Transverse colon (tissue), 4 donors: ENCODE measurements at regions not wholly inside any gene's neighbourhood (a gene's known extent, or its start where the extent isn't known, plus 50 kb on each side); places are given as distances from the start of the nearest gene placed in this dataset.

Experiments used
- DNase-seq: peaks from one replicate; pipeline ENCODE4 v3.0.0-alpha.2; 2019
- H3K27ac ChIP-seq, 4 donors: fragments of 200-600 bp; sonication (generic); 2 replicates each; pipeline ENCODE4 v1.5.1; 2016 to 2018; ENCODE audit warnings: inconsistent platforms in 4 of 4
- H3K27me3 ChIP-seq: fragments of 200-600 bp; sonication (generic); 2 replicates; pipeline ENCODE4 v1.5.1; 2017; ENCODE audit warnings: inconsistent platforms
- H3K36me3 ChIP-seq, 4 donors: fragments of 200-600 bp; sonication (generic); 2 replicates each; pipeline ENCODE4 v1.5.1; 2017 to 2019; ENCODE audit warnings: inconsistent platforms in 4 of 4
- H3K4me1 ChIP-seq, 4 donors: fragments of 200-600 bp; sonication (generic); 2 replicates each; pipeline ENCODE4 v1.5.1; 2017 to 2020; ENCODE audit warnings: inconsistent platforms in 4 of 4
- H3K4me3 ChIP-seq, 4 donors: fragments of 200-600 bp; sonication (generic); 1 replicate in 1 of 4; 2 replicates in 3 of 4; pipeline versions ENCODE4 v1.5.1 to v1.6.1; 2017 to 2019; ENCODE audit warnings: inconsistent platforms in 4 of 4
- H3K9me3 ChIP-seq, 2 donors: fragments of 200-600 bp; sonication (generic); 2 replicates each; pipeline ENCODE4 v1.5.1; 2017 to 2019; ENCODE audit warnings: inconsistent platforms in 2 of 2
- EP300 ChIP-seq: sonication (generic); formaldehyde crosslinking; IDR thresholded peaks from one replicate; pipeline ENCODE4 v1.6.1; 2017; ENCODE audit warnings: antibody characterized with exemption, low read depth
- POLR2A ChIP-seq: fragments of 450-650 bp; IDR thresholded peaks from one replicate; pipeline ENCODE4 v1.6.1; 2016; ENCODE audit warnings: antibody characterized with exemption, mild to moderate bottlenecking, moderate library complexity
- POLR2AphosphoS5 ChIP-seq, 3 donors: sonication (generic); formaldehyde crosslinking; IDR thresholded peaks; one replicate each; pipeline ENCODE4 v1.6.1; 2016; ENCODE audit warnings: antibody characterized with exemption in 3 of 3
- WGBS, 2 donors: methylation state at CpG; one replicate each; pipeline ENCODE4 v1.1.5; 2018; ENCODE audit warnings: low coverage in 1 of 2; 5-methylcytosine and 5-hydroxymethylcytosine counted together
- in situ Hi-C, 4 donors: fragments of 200-750 bp; cut with MboI; loops; one replicate each; pipeline versions ENCODE4 v1.15.0 to v1.15.1; 2017; ENCODE audit warnings: low sequenced_read_pairs in 3 of 4, low pct_ligation_motif_present in 1 of 4, low pct_unique_long_range_greater_than_20kb in 1 of 4
- intact Hi-C: fragments of 100-400 bp; cut with DNase I; formaldehyde crosslinking; loops from one replicate; pipeline ENCODE4 v1.15.1; 2023; ENCODE audit warnings: low total_unique reads
- TF ChIP-seq, protein P1 (sequence below), 5 experiments: fragments of 200-600 bp in 3 of 5; fragments of 450-650 bp in 2 of 5; sonication (generic) in 3 of 5; IDR thresholded peaks; 1 replicate in 2 of 5; 2 replicates in 3 of 5; pipeline ENCODE4 v1.5.1; 2016 to 2017; ENCODE audit warnings: antibody characterized with exemption in 5 of 5, inconsistent platforms in 3 of 5, mild to moderate bottlenecking in 2 of 5, moderate library complexity in 1 of 5

DNA sequence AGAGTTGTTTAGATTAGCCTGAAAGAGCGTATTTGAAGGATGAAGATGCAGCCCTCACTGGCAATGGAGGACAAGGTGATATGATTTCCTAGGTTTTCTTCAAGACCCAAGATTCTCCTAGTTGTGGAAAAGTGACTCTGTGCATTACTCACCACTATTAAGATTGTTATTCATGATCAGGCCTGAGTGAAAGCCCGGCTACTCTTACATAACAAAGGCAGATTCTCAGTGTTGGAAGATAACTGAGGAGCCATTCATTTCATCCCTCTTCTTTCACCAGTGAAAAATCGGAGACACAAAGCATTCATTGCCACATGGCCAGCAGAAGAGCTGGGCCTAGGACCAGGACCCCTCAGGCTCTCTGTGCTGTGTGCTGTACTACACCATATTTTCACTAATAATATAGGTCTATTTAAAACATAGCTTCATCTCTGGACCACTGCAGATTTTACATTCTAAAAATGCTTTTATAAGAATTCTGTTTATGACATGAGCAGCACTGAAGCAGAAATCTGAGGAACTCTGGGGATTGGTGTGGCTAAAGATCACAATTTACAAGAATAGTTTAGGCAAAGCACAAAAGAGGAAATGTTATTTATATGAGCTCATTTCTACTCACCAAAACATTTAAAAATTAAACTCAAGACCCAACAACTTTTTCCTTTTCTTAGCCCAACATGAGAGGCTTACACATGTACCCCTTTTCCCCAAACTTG lies 181.9 kb upstream of the CCN2 start:
- no peak for DNase-seq
- H3K36me3 ChIP-seq: no peaks in the 10 kb centered on the region
- 64 to 95% methylated on average over 3 of the region's 3 CpGs for WGBS, 2 donors
- in situ Hi-C loops: no loop called here
- intact Hi-C loops: no loop called here
- peak overlapping the region; percentile 75 to 85 (median 82) for H3K27ac ChIP-seq
- TF ChIP-seq, protein P1, sequence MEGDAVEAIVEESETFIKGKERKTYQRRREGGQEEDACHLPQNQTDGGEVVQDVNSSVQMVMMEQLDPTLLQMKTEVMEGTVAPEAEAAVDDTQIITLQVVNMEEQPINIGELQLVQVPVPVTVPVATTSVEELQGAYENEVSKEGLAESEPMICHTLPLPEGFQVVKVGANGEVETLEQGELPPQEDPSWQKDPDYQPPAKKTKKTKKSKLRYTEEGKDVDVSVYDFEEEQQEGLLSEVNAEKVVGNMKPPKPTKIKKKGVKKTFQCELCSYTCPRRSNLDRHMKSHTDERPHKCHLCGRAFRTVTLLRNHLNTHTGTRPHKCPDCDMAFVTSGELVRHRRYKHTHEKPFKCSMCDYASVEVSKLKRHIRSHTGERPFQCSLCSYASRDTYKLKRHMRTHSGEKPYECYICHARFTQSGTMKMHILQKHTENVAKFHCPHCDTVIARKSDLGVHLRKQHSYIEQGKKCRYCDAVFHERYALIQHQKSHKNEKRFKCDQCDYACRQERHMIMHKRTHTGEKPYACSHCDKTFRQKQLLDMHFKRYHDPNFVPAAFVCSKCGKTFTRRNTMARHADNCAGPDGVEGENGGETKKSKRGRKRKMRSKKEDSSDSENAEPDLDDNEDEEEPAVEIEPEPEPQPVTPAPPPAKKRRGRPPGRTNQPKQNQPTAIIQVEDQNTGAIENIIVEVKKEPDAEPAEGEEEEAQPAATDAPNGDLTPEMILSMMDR (IDR thresholded peaks at IDR 0.05): no peak
- TF ChIP-seq POLR2A (no peak), EP300 (no peak), POLR2AphosphoS5 (IDR thresholded peaks at IDR 0.05) (no peak)
- no peaks in the 10 kb centered on the region for H3K9me3 ChIP-seq
- peaks cover 0 to 31% (median 14%) of the 10 kb centered on the region in 4 donors for H3K4me1 ChIP-seq
- H3K27me3 ChIP-seq: no peaks in the 10 kb centered on the region
- H3K4me3 ChIP-seq: no peak overlapping the region

DNA sequence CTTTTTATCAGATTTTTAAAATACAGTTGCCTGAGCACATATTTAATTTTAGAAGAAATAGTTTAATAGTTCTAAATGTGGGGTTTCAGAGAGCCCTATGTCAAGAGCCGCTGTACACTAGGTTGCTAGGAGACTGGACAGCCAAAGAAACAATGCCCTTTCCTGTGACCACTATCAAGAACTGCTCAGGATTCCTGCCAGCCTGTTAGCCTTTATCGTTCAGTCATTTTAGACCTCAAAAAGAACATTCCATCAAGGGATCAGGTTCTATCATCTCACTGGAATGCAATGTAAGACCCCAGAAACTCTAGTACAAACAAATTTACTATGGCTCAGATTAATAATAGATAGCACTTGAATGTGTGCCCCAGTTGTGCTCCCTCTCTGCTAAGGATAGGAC lies 181.2 kb upstream of the CCN2 start:
- Histone ChIP-seq H3K4me1 (peaks cover 0 to 31% (median 14%) of the 10 kb centered on the region in 4 donors), H3K9me3 (no peaks in the 10 kb centered on the region), H3K36me3 (no peaks in the 10 kb centered on the region), H3K4me3 (no peak overlapping the region), H3K27me3 (no peaks in the 10 kb centered on the region), H3K27ac (peak overlapping the region; percentile 75 to 85 (median 82))
- intact Hi-C loops (no loop called here), in situ Hi-C loops (no loop called here)
- no peak for DNase-seq
- no peak for TF ChIP-seq POLR2AphosphoS5 (IDR thresholded peaks at IDR 0.05)
- 62 to 72% methylated on average over 2 of the region's 2 CpGs for WGBS, 2 donors

DNA sequence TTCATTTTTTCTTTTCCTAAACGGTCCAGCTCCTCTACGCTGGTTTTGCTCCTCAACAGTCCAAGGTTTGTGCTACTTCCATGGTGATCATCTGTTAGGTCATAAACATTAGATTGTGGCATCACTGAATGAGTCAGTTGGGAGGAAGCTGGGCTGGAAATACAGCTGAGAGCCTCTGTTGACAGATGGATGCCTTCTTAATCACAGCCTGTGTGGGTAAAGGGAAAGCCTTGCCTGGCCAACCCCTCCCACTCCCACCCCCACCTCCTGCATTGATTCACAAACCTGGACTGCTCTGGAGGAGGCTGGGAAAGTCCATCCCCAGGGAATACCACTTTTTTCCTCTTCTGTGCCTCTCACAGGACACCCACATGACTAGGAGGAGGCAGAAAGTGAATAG lies 180.6 kb upstream of the CCN2 start:
- Histone ChIP-seq H3K4me1 (peaks cover 0 to 31% (median 14%) of the 10 kb centered on the region in 4 donors), H3K9me3 (no peaks in the 10 kb centered on the region), H3K36me3 (no peaks in the 10 kb centered on the region), H3K4me3 (no peak overlapping the region), H3K27me3 (no peaks in the 10 kb centered on the region), H3K27ac (peak overlapping the region; percentile 75 to 85 (median 82))
- 21 to 35% methylated on average over 2 of the region's 2 CpGs for WGBS, 2 donors
- DNase-seq: no peak
- TF ChIP-seq POLR2AphosphoS5 (IDR thresholded peaks at IDR 0.05) (peak; percentile 34 to 48 (median 39)), EP300 (no peak)
- in situ Hi-C loops: no loop called here
- intact Hi-C loops: no loop called here

DNA sequence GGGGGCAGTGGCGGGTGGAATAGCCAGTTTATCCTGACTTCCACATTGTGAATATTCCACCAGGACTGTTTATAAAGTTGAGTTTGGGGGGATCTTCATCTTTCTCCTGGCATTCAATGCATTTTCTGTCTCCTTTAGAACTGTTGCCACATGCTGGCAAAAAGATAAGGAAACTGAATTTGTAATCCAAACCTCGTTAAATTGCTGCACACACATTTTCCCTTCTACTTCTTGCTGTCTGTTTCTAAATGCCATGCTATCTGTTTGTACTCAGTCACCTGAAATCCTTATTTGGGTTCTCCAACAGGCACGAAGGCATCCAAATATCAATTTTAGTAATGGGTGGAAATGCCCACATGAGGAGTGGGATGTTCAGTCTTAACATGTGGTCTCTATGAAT lies 180.2 kb upstream of the CCN2 start:
- no peaks in the 10 kb centered on the region for H3K27me3 ChIP-seq
- no peak for DNase-seq
- no peak overlapping the region for H3K4me3 ChIP-seq
- in situ Hi-C loops: no loop called here
- TF ChIP-seq POLR2A (no peak), EP300 (no peak), POLR2AphosphoS5 (IDR thresholded peaks at IDR 0.05) (no peak)
- TF ChIP-seq, protein P1 (IDR thresholded peaks at IDR 0.05): no peak
- peak overlapping the region; percentile 75 to 85 (median 82) for H3K27ac ChIP-seq
- no peaks in the 10 kb centered on the region for H3K36me3 ChIP-seq
- intact Hi-C loops: no loop called here
- no peaks in the 10 kb centered on the region for H3K9me3 ChIP-seq
- peaks cover 0 to 31% (median 14%) of the 10 kb centered on the region in 4 donors for H3K4me1 ChIP-seq
- WGBS, 2 donors: 33 to 41% methylated on average over 2 to 3 of the region's 3 CpGs

DNA sequence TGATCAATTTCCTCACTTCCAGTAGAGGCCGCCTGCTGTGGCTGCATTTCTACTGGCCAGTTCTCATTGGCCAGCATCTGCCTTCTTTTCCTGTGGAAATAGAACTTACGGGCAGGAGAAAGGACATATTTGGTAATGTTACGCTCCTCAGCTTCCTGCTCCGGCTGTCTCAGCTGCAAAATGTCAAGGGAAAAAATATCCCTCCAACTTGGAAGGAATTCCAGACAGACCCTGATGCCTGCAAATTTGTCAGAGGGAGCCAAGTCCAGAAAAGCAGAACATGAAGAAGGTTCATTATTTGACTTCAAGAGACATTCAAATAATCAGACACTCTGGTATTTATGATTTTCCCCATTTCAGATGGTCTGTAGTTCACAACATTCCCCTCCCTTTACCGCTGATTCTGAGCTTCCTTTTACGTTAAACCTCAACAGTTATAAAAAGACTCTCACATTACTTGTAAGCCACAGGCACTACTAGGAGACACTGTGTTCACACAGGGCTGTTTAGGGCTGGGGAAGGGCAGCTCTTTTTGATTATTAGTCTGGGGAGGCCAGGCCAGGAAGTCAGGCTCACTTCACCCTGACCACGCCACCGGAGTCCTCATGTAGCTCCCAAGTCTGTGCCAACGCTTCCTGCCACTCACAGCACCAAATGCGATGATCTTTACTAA lies 179.6 kb upstream of the CCN2 start:
- Histone ChIP-seq H3K27ac (peak overlapping the region; percentile 75 to 85 (median 82)), H3K4me3 (no peak overlapping the region), H3K36me3 (no peaks in the 10 kb centered on the region), H3K9me3 (no peaks in the 10 kb centered on the region), H3K27me3 (no peaks in the 10 kb centered on the region), H3K4me1 (peaks cover 0 to 31% (median 14%) of the 10 kb centered on the region in 4 donors)
- intact Hi-C loops (no loop called here), in situ Hi-C loops (no loop called here)
- WGBS, 2 donors: 44 to 65% methylated on average over 2 to 10 of the region's 10 CpGs
- TF ChIP-seq POLR2A (no peak), POLR2AphosphoS5 (IDR thresholded peaks at IDR 0.05) (peak; percentile 12 to 33 (median 13))
- DNase-seq: peak; percentile 10
